NCI-H748 treated with DMSO at 0.1 percent for 48 hours (cell line): ENCODE measurements at regions not wholly inside any gene's neighbourhood (a gene's known extent, or its start where the extent isn't known, plus 50 kb on each side); places are given as distances from the start of the nearest gene placed in this dataset.

Source experiments
- DNase-seq: peaks from one replicate; lab custom pipeline; 2025; lab: John Stamatoyannopoulos, UW

DNA sequence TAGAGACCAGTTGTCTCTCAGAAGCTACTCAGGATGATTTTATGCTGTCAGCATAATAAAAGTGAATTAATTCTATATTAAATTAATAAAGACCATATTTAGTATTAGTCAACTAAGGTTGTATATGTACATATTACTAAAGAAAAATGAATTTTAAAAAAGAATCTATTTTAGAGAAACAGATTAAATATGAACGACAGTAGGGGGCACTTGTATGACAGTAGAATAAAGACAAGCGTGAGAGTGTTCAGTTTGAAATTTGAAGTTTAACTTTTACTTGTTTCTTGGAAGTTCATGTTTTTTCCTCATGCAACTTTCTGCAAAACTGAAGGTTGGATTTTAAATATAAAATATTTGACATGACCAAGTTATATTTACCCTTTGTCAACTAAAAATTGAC lies 67.9 kb upstream of the MACF1 start:
- no peak for DNase-seq

DNA sequence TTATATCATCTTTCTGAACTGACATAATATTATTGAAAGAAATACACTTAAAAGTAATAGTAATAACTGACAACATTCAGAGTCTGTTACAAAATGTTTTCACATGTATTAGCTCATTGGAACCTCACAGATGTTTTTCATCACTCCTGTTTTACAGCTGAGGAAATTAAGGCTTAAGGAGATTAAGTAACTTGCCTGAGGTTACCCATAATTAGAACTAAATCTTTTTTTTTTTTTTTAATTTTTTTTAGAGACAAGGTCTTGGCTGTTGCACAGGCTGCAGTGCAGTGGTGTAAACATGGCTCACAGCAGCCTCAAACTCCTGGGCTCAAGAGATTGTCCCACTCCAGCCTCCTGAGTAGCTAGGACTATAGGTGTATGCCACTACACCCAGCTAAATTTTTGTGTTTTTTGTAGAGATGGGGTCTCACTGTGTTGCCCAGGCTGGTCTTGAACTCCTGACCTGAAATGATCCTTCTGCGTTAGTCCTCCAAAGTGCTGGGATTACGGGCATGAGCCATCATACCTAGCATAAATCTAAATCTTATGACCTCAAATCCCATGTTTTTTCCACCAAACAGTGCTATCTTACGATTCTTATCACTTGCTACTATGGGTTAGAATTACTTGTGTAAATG lies 64.7 kb upstream of the MACF1 start:
- DNase-seq = no peak

DNA sequence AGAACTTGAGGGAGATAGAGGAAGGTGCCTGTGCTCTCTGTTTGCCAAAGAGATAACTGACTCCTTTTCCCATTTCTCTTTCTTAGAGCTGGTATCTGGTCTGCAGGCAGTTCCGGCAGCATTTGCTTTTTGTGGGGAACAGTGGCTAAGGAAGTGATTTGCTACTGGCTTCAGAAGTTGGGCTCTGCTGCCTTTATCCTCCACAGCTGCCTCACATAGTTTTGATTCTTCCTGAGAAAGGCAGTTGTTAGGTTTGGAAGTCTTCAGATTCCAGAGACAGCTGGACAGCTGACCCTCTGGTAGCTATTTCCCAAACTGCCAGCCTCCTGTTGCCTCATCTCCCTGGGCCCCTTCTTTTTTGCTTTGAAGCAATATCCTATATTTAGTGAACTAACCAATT lies 62.6 kb upstream of the MACF1 start:
- no peak for DNase-seq

DNA sequence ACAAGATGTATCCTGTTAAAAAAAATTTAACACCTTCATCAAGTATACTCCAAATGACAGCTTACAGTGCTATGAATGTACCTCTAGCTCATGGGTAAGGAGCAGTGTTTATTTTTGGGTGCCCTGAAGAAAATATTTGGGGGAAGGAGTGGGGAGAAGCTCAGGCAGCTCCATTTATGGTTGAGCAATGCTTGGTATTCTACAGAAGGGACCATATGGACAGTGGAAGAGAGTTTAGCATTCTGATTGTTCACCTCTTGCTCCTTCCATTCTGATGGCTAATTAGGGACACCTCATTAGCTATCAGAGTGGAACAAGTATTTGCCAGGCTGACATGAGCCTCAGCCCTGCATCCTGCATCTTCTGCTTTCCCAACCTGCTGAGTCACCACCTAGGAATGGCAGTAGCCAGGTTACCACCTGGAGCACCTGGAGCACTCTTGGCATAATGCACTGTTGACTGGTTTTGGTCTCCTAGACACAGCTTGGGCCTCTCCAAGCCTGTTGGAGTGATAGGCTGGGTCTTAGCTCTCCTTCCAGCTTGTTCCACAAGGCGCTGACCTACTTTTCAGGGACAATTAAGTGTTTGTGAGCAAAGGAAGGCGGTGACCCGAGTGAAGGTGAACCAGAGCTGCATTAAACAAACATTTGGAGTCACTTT lies 62.0 kb upstream of the MACF1 start:
- DNase-seq = no peak

- DNase-seq = no peak
Observed at GRCh38 chr1:39144924-39145323, 59.6 kb upstream of the MACF1 start.

DNA sequence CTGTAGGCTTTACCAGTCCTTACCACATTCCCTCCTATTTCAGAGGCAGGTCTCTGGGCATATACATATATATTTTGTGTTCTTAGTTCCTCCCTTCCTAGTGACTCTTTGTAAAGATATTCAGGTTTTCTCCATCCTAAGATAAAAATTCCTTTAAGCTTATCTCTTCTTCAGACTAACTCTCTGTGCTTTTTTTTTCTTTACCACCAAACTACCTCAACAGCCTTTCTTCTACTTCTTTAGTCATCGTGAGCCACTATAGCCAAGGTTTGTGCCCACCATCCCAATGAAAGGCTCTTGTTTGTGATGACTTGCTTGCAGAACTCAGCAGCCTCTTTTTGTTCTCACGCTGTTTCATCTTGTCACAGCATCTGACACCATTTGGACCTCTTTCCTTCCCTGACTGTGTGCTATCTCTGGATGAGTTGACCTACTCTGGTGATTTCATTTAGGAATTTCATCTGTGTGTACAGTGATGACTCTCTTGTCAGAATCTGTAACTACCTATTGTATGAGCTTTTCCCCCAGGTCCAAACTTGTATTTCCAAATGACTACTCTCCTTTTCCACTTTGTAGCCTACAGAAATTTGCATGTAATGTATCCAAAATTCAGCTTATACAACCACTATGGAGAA lies 59.0 kb upstream of the MACF1 start:
- DNase-seq = no peak

DNA sequence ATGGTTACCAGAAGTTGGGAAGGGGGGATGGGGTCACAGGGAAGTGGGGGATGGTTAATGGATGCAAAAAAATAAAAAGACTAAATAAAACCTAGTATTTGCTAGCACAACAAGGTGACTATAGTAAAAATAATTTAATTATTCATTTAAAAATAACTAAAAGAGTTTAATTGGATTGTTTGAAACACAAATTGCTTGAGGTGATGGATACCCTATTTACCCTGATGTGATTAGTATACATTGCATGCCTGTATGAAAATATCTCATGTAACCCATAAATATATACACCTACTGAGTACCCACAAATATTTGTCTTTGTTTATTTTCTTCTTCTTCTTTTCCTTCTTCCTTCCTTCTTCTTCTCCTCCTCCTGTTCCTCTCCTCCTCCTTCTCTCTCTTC lies 57.8 kb upstream of the MACF1 start:
- no peak for DNase-seq

DNA sequence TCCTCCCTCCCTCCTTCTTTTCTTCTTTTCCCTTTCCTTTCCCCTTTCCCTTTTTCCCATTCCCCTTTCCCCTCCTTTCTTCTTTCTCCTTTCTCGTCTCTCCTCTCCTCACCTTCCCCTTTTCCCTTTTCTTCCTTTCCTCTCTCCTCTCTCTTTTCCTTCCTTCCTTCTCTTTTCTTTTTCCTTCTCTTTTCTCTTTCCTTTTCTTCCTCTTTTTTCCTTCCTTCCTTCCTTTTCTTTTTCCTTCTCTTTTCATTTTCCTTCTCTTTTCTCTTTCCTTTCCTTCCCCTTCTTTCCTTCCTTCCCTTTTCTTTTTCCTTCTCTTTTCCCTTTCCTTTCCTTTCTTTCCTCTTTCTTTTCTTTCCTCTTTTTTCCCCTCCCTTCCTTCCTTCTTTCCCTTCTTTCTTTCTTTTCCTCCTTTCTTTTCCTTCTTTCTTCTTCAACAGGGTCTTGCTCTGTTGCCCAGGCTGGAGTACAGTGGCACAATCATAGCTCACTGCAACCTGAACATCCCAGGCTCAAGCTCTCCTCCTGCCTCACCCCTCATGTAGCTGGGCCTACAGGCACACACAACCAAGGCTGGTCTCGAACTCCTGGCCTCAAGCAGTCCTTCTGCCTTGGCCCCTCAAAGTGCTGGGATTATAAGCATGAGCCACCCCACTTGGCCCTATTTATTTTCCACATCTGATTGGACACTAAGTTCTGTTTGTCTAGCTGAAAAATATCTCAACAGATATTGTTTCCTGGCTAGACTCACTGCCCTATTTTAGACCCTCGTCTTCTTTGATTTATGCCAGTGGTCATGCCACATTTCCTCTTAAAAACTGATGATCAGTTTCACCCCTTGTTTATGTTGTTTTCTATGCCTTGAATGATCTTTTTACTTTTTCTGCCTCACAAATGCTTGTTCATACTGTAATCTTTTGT lies 57.1 kb upstream of the MACF1 start:
- DNase-seq = no peak

GRCh38 chr1:39148942-39149341 lies 55.6 kb upstream of the MACF1 start:
- DNase-seq = no peak

DNA sequence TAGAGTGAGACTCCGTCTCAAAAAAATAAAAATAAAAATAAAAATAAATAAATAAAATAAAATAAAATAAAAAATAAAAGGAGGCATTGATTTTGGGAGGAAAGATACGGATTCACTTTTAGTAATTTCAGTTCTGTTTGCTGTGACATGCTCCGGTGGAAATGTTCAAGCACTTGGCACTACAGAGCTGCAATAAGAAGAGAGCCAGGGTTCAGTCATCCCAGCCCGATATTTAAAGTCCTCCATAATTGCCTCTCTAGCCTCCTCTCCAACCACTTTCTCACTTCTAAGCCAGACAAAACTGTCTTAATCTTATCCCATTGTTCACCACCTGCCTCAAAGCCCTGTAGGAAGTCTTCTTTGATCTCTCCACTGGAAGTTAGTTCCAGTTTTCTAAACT lies 55.0 kb upstream of the MACF1 start:
- no peak for DNase-seq

DNA sequence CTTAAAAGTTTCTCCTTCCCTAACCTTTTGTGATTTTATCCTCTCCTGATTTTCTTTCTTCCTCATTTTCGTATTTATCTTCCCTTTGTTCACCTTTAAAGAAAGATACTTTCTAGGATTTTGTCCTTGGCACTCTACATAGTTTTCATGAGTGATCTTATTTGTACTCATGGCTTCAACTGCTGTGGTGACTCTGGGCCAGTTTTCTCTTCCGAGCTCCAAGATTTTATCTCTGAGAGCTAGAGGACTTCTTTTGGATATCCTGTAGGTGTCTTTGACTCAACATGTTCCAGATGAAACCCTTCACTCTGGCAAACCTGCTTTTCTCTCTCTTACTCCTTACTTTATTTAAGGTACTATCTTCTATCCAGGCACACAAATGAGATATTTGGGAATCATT lies 53.7 kb upstream of the MACF1 start:
- DNase-seq = no peak

GRCh38 chr1:39151267-39151666 lies 53.2 kb upstream of the MACF1 start:
- no peak for DNase-seq

GRCh38 chr1:39152923-39153322 lies 51.6 kb upstream of the MACF1 start:
- no peak for DNase-seq

DNA sequence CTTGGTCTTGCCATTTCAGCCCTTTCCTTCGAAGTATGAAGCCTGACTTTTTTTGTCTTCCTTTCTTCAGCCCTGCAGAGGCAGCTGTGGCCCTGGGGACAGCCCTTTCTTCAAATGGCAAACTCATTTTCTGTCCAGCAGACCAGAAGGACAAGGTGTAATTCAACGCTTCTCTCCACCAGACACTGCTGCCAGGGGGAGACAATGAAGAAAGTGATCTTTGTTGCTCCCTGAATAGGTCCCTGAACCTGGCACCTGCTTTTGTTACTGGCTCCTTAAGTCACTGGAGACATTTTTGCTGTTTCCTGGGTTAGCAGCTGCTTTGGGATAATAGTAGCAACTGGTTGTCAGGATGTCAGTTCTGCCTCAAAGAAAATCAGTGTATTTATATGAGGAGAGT lies 50.8 kb upstream of the MACF1 start:
- DNase-seq = no peak

GRCh38 chr1:39154553-39155421 lies 49.7 kb upstream of the MACF1 start:
- DNase-seq = no peak
